HT1080 (cell line): ENCODE measurements at regions not wholly inside any gene's neighbourhood (a gene's known extent, or its start where the extent isn't known, plus 50 kb on each side); places are given as distances from the start of the nearest gene placed in this dataset.
"Not testable (repeated sequence)": the region's sequence is repeated elsewhere in the genome, so short reads cannot be mapped to it uniquely, and the experiment has no call there.

Experiments
- DNase-seq: peaks from one replicate; pipeline ENCODE4 v3.0.0-alpha.2; 2015; ENCODE audit warnings: low read depth

DNA sequence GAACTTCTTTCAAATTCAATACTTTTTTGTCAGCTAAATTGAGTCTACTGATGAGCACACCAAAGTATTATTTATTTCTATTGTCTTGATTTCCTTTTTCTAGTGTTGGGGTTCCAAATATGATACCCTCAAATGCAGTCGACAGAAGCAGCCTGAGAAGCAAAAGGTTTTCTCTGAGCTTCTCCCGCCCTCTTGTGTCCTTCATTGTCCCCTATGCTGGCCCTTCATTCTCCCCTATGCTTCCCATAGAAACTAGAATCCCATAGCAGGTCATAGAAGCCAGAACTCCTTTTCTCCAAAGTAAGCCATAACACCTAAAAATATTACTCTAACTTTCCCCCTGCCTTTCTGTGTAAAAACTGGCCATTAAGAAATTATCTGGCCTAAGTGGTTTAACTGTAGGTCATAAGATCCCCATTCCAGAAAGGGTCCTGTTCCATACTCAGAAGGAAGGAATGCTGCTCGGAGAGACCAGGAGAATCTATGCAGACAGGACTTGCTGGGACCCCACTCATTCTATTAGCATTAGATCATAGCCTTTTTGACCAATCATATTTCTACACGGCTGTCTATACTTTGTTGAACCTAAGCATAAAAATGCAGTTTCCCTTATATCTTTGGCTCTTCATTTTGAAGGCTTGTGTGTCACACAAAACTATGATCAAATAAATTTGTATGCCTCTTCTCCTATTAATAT is 764.6 kb upstream of the PKDCC start:
- peak; percentile 43 for DNase-seq

DNA sequence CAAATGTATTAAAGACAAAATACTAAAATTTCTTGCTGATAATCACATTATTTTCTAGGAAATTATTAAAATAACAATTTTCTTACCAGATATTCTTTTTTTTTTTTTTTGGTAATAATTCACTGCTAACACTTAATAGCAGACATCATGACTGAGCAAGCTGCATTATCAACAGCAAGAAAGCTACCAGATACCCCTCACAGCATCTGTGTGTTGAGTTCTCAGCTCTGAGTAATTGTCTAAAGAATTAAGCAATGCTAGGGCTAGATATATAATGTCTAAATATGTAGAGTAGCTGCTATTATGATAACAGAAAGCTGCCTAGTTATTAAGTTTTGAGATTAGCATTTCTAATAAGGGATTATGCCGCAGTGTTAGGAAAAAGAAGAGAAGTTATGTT is 754.3 kb upstream of the PKDCC start:
- DNase-seq: no peak

DNA sequence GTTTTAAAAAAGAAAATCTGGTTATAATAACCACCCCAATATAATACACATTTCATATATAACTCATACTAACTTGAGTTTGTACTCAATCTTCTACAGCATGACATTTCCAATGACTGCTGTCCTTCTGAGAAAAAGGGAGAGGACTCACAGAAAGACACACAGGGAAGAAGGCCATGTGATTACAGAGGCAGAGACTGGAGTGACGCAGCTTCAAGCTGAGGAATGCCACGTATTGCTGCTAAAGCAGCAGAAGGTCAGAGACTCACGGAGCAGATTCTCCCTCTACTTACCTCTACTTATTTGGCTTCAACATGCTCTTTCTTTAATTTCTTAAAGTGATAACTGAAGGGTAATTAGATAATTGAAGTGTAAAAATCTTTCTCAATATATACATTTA is 753.5 kb upstream of the PKDCC start:
- DNase-seq: no peak

- no peak for DNase-seq
These were observed 734.7 kb upstream of the PKDCC start for GRCh38 chr2:41313082-41313481.

- no peak for DNase-seq
These were observed 733.2 kb upstream of the PKDCC start for GRCh38 chr2:41314511-41315070.

DNA sequence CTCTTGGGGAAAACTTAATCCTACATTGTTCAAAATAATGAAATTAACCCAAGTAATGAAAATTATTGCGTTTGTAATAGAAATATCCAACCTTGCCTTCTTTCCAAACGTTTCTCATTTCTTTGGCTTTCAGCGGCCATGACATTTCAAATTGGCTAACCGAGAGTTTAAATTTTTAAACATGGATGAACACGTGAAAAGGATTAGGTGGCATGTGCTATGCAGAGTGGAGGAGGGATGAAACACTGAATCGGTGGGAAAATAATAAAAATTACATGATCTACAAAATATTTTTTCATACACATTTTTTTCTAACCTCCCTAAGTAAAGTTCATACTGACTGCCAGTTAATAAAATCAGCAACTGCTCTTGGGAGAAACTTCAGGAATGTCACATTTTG is 728.4 kb upstream of the PKDCC start:
- no peak for DNase-seq

- no peak for DNase-seq
These were observed 727.3 kb upstream of the PKDCC start for GRCh38 chr2:41320491-41320890.

DNA sequence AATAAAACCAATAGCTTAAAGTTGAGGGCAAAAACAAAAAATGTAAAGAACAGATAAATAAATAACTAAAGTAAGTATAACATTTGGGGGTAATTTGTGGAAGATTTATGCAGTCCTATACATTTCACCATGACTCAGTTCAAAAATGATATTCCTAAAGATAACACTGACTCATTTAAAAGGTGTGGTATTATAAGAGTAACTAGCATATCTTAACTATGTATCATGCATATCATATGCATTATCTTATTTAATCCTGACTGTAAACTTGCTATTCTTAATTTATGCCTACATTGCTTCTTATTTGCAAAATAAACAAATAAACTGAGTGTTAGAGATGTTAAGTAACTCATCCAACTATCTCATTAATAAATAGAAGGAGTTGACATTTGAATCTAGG is 726.5 kb upstream of the PKDCC start:
- DNase-seq: no peak

DNA sequence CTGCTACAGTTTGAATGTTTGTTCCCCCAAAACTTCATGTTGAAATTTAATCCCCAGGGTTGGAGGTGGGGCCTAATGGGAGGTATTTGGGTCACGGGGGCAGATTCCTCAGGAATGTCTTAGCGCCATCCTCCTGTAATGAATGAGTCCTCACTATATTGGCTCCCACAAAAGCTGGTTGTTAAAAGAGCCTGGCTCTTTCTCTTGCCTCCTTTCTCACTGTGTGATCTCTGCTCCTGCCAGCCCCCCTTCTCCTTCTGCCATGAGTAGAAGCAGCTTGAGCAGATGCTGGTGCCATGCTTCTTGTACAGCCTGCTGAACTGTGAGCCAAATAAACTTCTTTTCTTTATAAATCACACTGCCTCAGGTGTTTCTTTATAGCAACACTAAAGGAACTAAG is 721.0 kb upstream of the PKDCC start:
- no peak for DNase-seq

- no peak for DNase-seq
These were observed 718.8 kb upstream of the PKDCC start for GRCh38 chr2:41329040-41329439.

DNA sequence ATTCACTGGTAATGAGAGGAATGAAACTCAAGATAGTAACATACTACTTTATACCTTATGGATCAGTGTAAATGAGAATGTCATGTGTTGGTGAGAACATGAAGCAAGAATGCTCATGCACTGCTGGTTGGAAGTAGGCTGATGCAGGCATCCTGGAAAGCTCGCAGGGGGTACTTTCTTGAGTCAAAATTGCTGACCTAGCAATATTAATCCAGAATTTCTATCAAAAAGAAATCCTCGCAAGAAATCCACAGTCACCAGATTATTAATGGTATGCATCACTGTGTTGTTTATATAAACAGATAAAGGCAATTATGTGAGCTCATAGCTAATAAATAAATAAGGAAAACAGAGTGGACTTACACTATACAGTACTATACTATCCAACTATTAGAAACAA is 713.7 kb upstream of the PKDCC start:
- no peak for DNase-seq

DNA sequence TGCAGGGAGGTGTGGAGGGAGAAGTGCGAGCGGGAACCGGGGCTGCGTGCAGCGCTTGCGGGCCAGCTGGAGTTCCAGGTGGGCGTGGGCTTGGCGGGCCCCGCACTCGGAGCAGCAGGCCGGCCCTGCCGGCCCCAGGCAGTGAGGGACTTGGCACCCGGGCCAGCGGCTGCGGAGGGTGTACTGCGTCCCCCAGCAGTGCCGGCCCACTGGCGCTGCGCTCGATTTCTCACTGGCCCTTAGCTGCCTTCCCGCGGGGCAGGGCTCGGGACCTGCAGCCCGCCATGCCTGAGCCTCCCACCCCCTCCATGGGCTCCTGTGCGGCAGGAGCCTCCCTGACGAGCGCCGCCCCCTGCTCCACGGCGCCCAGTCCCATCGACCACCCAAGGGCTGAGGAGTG is 712.2 kb upstream of the PKDCC start:
- DNase-seq: not testable (repeated sequence)

GRCh38 chr2:41337956-41338355 is 709.9 kb upstream of the PKDCC start:
- no peak for DNase-seq

DNA sequence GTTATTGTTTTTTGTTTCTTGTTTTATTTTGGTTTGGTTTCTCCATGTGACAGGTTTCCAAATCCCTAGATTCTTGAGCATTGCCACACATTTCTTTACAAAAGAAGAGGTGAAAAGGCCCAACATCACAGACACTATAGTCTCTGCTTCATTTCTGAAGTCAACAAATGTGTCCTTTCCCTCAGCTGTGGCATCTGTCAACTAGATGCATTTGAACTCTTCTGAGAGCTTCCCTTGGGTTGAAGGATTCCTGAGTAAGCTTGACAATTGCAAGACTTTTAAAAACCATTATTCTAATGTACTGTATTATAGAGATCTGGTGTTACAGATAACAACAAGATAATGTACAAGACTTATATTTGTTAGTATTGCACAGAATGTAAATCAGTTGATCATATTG is 703.3 kb upstream of the PKDCC start:
- no peak for DNase-seq

DNA sequence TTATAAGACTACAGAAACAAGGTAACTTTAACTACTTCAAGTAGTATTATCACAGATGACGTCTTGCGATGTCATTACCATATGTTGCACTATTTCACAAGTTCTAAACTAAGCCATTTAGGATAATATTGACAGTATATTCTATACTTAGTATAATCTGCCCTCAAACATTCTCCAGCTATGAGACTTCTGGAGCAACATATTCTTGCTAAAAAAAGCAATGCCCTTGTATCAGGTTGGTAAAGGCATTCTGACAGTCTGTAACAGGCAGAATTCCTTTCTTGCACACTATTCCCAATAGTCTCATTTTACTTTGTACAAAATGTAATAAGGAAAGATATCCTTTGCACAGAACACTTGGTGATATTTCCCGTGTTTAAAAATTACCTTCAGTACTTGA is 694.8 kb upstream of the PKDCC start:
- no peak for DNase-seq

DNA sequence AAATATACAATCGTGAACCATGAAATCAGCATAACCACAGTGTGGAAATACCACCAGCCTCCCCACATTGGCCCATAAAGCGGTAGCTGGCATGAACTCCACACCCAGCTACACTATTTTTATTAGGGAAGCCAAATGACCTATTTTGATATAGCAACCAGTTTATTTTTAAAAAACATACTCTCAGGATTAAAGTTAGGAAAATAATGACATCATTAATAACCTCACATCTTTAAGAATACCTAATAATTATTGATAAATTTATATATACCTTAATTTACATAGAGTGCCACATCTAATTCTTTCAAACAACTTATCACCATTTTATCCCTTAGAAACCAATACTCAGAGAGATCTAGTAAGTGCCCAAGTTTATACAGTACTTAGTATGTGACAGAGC is 692.0 kb upstream of the PKDCC start:
- DNase-seq: no peak

GRCh38 chr2:41364842-41365241 is 683.0 kb upstream of the PKDCC start:
- DNase-seq: no peak

DNA sequence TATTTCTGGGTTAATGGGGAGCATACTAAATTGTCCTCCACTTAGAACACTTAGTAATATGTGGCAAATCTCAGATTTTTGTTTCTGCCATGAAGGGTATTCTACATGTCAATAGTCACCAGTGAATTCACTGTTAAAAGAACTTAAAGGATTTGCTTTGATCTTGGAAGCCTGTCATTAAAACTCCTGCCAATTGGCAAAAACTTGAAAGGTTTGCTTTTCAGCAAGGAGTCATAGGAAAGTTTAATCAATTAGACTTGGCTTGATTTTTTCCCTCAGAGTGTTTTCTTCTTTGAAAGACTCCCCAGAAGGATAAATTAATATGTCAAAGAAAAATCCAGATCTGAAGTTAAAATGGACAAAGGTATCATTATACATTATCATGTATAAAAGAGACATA is 671.9 kb upstream of the PKDCC start:
- DNase-seq: no peak

DNA sequence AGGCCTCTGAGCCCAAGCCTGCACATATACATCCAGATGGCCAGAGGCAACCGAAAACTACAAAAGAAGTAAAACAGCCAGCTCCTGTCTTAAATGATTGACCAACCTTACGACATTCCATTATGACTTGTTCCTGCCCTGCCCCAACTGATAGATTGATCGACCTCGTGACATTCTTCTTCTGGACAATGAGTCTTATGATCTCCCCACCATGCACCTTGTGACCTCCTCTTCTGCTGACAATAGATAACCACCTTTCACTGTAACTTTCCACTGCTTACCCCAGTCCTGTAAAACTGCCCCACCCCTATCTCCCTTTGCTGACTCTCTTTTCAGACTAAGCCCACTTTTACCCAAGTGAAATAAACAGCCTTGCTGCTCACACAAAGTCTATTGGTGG is 670.0 kb upstream of the PKDCC start:
- no peak for DNase-seq

DNA sequence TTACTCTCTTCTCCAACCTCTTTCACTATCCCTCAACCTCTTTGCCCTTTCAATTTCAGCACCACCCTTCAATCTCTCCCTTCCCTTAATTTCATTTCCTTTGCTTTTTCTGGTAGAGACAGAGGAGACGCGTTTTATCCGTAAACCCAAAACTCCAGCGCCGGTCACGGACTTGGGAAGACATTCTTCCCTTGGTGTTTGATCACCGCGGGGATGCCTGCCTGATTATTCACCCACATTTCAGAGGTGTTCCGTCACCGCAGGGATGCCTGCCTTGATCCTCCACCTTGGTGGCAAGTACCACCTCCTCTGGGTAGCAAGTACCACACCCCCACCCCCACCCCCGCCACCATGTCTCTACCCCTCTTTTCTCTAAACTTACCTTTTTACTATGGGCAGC is 669.4 kb upstream of the PKDCC start:
- DNase-seq: peak; percentile 1

DNA sequence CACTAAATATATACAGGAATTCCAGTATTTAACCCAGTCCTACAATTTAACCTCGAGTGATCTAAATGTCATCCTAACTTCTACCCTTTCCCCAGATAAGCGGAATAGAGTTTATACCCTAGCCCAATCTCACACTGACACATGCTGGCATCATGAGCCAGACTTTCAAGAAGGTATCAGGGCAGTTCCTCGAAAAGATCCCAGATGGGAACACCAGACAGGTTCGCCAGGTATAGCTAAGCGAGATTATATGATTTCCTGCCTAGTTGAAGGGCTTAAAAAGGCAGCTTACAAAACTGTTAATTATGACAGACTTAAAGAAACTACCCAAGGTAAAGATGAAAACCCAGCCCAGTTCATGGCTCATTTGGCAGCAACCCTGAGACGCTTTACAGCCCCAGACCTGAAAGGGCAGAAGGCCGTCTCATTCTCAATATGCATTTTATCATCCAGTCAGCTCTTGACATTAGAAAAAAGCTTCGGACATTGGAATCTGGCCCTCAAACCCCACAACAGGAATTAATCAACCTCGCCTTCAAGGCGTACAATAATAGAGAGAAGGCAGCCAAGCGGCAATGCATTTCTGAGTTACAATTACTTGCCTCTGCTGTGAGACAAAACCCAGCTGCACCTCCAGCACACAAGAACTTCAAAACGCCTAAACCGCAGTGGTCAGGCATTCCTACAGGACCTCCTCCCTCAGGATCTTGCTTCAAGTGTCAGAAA is 668.2 kb upstream of the PKDCC start:
- DNase-seq: no peak

DNA sequence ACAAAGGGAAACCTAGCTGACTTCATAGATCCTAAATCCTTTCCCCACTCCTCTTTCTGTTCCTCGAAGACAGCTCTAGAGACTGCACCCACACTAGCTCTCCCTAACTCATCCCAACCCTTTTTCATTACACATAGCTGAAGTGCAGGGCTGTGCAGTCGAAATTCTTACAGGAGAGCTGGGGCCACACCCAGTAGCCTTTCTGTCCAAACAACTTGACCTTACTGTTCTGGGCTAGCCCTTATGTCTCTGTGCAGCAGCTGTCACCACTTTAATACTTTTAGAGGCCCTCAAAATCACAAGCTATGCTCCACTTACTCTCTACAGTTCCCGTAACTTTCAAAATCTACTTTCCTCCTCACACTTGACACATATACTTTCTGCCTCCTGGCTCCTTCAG is 666.1 kb upstream of the PKDCC start:
- no peak for DNase-seq

- DNase-seq: no peak
These were observed 660.3 kb upstream of the PKDCC start for GRCh38 chr2:41387519-41387918.
